ENCODE measurements at regions not wholly inside any gene's neighbourhood (a gene's known extent, or its start where the extent isn't known, plus 50 kb on each side); places are given as distances from the start of the nearest gene placed in this dataset.

DNA sequence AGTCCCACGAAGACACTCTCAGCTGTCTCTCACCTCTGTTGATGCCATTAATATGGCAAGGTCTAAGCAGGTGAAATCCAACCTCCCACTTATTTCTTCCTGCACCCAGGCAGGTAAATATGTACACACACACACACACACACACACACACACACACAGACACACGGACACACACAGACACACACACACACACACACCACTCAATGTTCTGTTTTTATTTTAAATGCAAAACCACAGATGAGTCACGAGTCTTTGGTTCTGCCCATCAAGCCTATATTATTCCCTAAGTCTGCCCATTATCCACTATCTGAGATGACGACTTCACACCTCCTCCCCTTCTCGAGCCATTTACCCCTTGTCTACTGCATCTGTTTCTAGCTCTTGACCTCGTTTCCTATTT is 344.7 kb downstream of the CDH26 start:
- Histone ChIP-seq H3K4me3 (replicated peaks; ENCODE audit: insufficient read depth, low read length) (no peak overlapping the region), H3K27ac (replicated peaks) (no peak overlapping the region), H3K27me3 (ENCODE audit: insufficient read depth, poor library complexity, severe bottlenecking) (no peaks in the 10 kb centered on the region)
- TF ChIP-seq GABPA (IDR thresholded peaks at IDR 0.05; ENCODE audit: low read depth), result no peak
- TF ChIP-seq, protein P1, sequence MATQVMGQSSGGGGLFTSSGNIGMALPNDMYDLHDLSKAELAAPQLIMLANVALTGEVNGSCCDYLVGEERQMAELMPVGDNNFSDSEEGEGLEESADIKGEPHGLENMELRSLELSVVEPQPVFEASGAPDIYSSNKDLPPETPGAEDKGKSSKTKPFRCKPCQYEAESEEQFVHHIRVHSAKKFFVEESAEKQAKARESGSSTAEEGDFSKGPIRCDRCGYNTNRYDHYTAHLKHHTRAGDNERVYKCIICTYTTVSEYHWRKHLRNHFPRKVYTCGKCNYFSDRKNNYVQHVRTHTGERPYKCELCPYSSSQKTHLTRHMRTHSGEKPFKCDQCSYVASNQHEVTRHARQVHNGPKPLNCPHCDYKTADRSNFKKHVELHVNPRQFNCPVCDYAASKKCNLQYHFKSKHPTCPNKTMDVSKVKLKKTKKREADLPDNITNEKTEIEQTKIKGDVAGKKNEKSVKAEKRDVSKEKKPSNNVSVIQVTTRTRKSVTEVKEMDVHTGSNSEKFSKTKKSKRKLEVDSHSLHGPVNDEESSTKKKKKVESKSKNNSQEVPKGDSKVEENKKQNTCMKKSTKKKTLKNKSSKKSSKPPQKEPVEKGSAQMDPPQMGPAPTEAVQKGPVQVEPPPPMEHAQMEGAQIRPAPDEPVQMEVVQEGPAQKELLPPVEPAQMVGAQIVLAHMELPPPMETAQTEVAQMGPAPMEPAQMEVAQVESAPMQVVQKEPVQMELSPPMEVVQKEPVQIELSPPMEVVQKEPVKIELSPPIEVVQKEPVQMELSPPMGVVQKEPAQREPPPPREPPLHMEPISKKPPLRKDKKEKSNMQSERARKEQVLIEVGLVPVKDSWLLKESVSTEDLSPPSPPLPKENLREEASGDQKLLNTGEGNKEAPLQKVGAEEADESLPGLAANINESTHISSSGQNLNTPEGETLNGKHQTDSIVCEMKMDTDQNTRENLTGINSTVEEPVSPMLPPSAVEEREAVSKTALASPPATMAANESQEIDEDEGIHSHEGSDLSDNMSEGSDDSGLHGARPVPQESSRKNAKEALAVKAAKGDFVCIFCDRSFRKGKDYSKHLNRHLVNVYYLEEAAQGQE (IDR thresholded peaks at IDR 0.05; ENCODE audit: insufficient replicate concordance, low read depth), result no peak
- no peak for DNase-seq (ENCODE audit: low read depth in 1 of 2, low spot score in 1 of 2)

DNA sequence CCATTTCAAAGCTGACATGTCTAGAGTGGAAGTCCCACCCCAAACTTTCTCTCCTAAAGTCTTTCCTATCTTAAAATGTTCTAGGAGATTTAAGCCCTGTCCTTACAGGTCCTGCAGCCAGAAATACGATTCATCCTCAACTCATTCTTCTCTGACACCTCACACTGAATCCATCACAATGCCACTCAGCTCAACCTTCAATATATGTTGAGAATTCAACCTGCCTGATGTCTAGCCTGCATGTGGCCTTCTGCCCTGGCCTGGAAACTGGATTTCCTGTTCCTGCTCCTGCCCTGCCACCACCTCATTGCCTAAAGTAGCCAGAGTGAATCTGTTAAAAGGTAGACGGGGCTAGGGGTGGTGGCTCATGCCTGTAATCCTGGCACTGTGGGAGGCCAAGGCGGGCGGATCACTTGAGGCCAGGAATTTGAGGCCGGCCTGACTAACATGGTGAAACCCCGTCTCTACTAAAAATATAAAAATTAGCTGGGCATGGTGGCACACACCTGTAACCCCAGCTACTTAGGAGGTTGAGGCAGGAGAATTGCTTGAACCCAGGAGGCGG is 345.9 kb downstream of the CDH26 start:
- TF ChIP-seq SPI1 (IDR thresholded peaks at IDR 0.05; ENCODE audit: borderline replicate concordance, low read depth), result no peak
- no peak for TF ChIP-seq CTCF (IDR thresholded peaks at IDR 0.05; ENCODE audit: insufficient read depth, low read length)
- no peak for TF ChIP-seq POLR2AphosphoS5 (IDR thresholded peaks at IDR 0.05; ENCODE audit: low read depth)
- TF ChIP-seq, protein P1 (IDR thresholded peaks at IDR 0.05; ENCODE audit: insufficient replicate concordance, low read depth), result no peak
- no peak for TF ChIP-seq GABPA (IDR thresholded peaks at IDR 0.05; ENCODE audit: low read depth)
- H3K27me3 ChIP-seq (ENCODE audit: insufficient read depth, poor library complexity, severe bottlenecking), result no peaks in the 10 kb centered on the region
- H3K27ac ChIP-seq (replicated peaks), result no peak overlapping the region
- no peak for DNase-seq (ENCODE audit: low read depth in 1 of 2, low spot score in 1 of 2)
- no peak overlapping the region for H3K4me3 ChIP-seq (replicated peaks; ENCODE audit: insufficient read depth, low read length)

DNA sequence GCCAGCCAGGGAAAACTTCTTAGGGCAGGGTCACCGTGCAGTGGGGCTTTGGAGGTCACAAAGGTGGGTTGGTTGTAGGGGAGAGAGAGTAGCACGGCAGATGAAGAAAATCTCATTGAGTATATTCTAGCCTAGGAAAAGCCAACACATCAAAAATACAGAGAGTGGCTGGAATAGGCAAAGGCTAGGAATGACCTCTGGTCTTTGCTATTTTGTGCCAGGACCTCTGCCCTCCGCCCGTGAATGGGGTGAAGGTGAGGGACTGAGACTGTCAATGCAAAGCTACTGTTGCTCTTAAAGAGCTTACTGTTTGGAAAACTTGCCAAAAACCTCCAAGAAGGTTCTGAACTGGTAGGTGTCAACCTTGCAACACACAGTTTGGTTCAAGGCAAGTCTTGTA is 346.7 kb downstream of the CDH26 start:
- Histone ChIP-seq H3K27me3 (ENCODE audit: insufficient read depth, poor library complexity, severe bottlenecking) (no peaks in the 10 kb centered on the region), H3K27ac (replicated peaks) (no peak overlapping the region), H3K4me3 (replicated peaks; ENCODE audit: insufficient read depth, low read length) (no peak overlapping the region)
- TF ChIP-seq POLR2AphosphoS5 (IDR thresholded peaks at IDR 0.05; ENCODE audit: low read depth) (no peak), CTCF (IDR thresholded peaks at IDR 0.05; ENCODE audit: insufficient read depth, low read length) (no peak), SPI1 (IDR thresholded peaks at IDR 0.05; ENCODE audit: borderline replicate concordance, low read depth) (no peak), GABPA (IDR thresholded peaks at IDR 0.05; ENCODE audit: low read depth) (no peak)
- TF ChIP-seq, protein P1 (IDR thresholded peaks at IDR 0.05; ENCODE audit: insufficient replicate concordance, low read depth), result no peak
- DNase-seq (ENCODE audit: low read depth in 1 of 2, low spot score in 1 of 2), result no peak

All from HL-60 (cell line).